Gastroesophageal sphincter (tissue), 4 donors: ENCODE measurements at regions not wholly inside any gene's neighbourhood (a gene's known extent, or its start where the extent isn't known, plus 50 kb on each side); places are given as distances from the start of the nearest gene placed in this dataset.

Experiments used
- ATAC-seq: fragments of 150-250 bp; one replicate; pipeline ENCODE4 v1.9.1; 2016; ENCODE audit warnings: mild to moderate bottlenecking, moderate library complexity
- H3K27ac ChIP-seq, 4 donors: fragments of 200-600 bp; sonication (generic) in 3 of 4; 1 replicate in 3 of 4; 2 replicates in 1 of 4; pipeline ENCODE4 v1.5.1; 2016 to 2019
- H3K27me3 ChIP-seq: fragments of 200-600 bp; sonication (generic); one replicate; pipeline ENCODE4 v1.5.1; 2019
- H3K36me3 ChIP-seq, 2 donors: fragments of 200-600 bp; sonication (generic); one replicate each; pipeline ENCODE4 v1.5.1; 2019; ENCODE audit warnings: control low read depth in 1 of 2
- H3K4me1 ChIP-seq, 3 donors: fragments of 200-600 bp; sonication (generic); 1 replicate in 2 of 3; 2 replicates in 1 of 3; pipeline ENCODE4 v1.5.1; 2016 to 2019; ENCODE audit warnings: control low read depth in 2 of 3
- H3K4me3 ChIP-seq, 2 donors: fragments of 200-600 bp; sonication (generic); one replicate each; pipeline ENCODE4 v1.5.1; 2019; ENCODE audit warnings: mild to moderate bottlenecking in 1 of 2, moderate library complexity in 1 of 2
- H3K9me3 ChIP-seq, 3 donors: fragments of 200-600 bp; sonication (generic); one replicate each; pipeline ENCODE4 v1.5.1; 2017 to 2019; ENCODE audit warnings: control low read depth in 2 of 3
- CTCF ChIP-seq, 4 experiments: fragments of 200-600 bp in 2 of 4; fragments of 450-650 bp in 2 of 4; sonication (generic) in 1 of 4; IDR thresholded peaks; one replicate each; pipeline ENCODE4 v1.5.1; 2017 to 2019; ENCODE audit warnings: antibody characterized with exemption in 4 of 4, mild to moderate bottlenecking in 2 of 4, moderate library complexity in 2 of 4
- EP300 ChIP-seq: sonication (generic); formaldehyde crosslinking; IDR thresholded peaks from one replicate; pipeline ENCODE4 v1.6.1; 2017; ENCODE audit warnings: antibody characterized with exemption, mild to moderate bottlenecking
- POLR2A ChIP-seq, 2 donors: fragments of 450-650 bp; IDR thresholded peaks; one replicate each; pipeline ENCODE4 v1.6.1; 2017; ENCODE audit warnings: antibody characterized with exemption in 2 of 2, mild to moderate bottlenecking in 2 of 2, moderate library complexity in 1 of 2
- POLR2AphosphoS5 ChIP-seq: sonication (generic); formaldehyde crosslinking; IDR thresholded peaks from one replicate; pipeline ENCODE4 v1.6.1; 2017; ENCODE audit warnings: antibody characterized with exemption
- WGBS, 2 donors: methylation state at CpG; one replicate each; pipeline ENCODE4 v1.1.5; 2018; ENCODE audit warnings: low coverage in 1 of 2; 5-methylcytosine and 5-hydroxymethylcytosine counted together

- no peaks in the 10 kb centered on the region for H3K27me3 ChIP-seq
- no peaks in the 10 kb centered on the region for H3K9me3 ChIP-seq
- H3K4me3 ChIP-seq: no peak overlapping the region
- no peak for TF ChIP-seq EP300
- no peak for TF ChIP-seq POLR2AphosphoS5
- TF ChIP-seq POLR2A (IDR thresholded peaks at IDR 0.05): no peak
- TF ChIP-seq CTCF (IDR thresholded peaks at IDR 0.05): no peak
- 25 to 60% methylated on average over 1 of the region's 2 CpGs for WGBS, 2 donors
- H3K4me1 ChIP-seq: no peaks in the 10 kb centered on the region
- H3K36me3 ChIP-seq: no peaks in the 10 kb centered on the region
- ATAC-seq: no peak
- H3K27ac ChIP-seq: no peak overlapping the region
These were observed 657.5 kb upstream of the WWC1 start for GRCh38 chr5:167633931-167634341.

- Histone ChIP-seq H3K36me3 (no peaks in the 10 kb centered on the region), H3K27me3 (no peaks in the 10 kb centered on the region), H3K27ac (no peak overlapping the region), H3K4me3 (no peak overlapping the region), H3K4me1 (no peaks in the 10 kb centered on the region), H3K9me3 (no peaks in the 10 kb centered on the region)
- no peak for ATAC-seq
- TF ChIP-seq CTCF (IDR thresholded peaks at IDR 0.05): no peak
- TF ChIP-seq EP300: no peak
- TF ChIP-seq POLR2A (IDR thresholded peaks at IDR 0.05): no peak
- TF ChIP-seq POLR2AphosphoS5: no peak
- WGBS, 2 donors: 14 to 33% methylated on average over 1 of the region's 1 CpG
These were observed 657.0 kb upstream of the WWC1 start for GRCh38 chr5:167634432-167634831.

GRCh38 chr5:167638816-167639215 is 652.6 kb upstream of the WWC1 start:
- Histone ChIP-seq H3K27ac (no peak overlapping the region), H3K4me1 (no peaks in the 10 kb centered on the region), H3K4me3 (no peak overlapping the region), H3K9me3 (no peaks in the 10 kb centered on the region), H3K27me3 (no peaks in the 10 kb centered on the region), H3K36me3 (no peaks in the 10 kb centered on the region)
- TF ChIP-seq CTCF (IDR thresholded peaks at IDR 0.05) (no peak), POLR2AphosphoS5 (no peak), EP300 (no peak), POLR2A (IDR thresholded peaks at IDR 0.05) (no peak)
- 66 to 81% methylated on average over 2 of the region's 2 CpGs for WGBS, 2 donors
- ATAC-seq: no peak

DNA sequence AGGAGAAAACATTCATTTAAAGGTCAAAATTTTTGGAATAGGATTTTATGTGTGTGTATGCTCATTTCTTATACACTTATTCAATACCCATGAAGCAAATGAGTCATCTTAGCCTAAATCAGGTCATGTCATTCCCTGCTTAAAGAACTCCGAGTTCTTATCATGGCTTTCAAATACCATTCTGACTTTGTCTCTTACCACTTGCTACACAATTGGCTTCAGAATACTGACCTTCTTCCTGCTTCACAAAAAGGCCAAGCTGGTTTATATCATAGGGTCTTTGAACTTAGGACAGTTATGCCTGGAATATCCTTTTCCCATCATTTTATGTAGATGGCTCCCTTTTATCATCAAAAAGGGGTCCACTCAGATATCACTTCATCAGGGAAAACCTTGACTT is 652.2 kb upstream of the WWC1 start:
- WGBS, 2 donors: 0 to 30% methylated on average over 1 of the region's 1 CpG
- Histone ChIP-seq H3K36me3 (no peaks in the 10 kb centered on the region), H3K27me3 (no peaks in the 10 kb centered on the region), H3K9me3 (no peaks in the 10 kb centered on the region), H3K4me1 (no peaks in the 10 kb centered on the region), H3K4me3 (no peak overlapping the region), H3K27ac (no peak overlapping the region)
- no peak for TF ChIP-seq POLR2A (IDR thresholded peaks at IDR 0.05)
- ATAC-seq: no peak

DNA sequence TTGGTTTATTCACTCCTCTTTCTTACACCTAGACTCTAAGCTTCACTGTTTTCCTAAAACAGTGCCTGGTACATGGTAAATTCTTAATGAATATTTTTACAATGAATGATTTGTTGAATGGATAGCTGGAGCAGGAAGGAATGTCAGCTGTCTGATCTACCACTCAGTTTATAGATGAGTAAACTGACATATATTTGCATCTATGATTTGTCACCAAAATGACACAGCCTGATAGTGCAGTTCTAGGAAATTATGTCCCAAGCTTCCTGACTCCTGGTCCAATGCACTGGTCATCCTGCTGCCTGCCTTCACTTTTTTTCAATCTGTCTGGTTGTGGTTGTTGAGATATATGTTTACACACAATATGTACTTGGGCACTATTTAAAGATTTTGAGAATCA is 651.7 kb upstream of the WWC1 start:
- H3K4me3 ChIP-seq: no peak overlapping the region
- no peak for ATAC-seq
- no peaks in the 10 kb centered on the region for H3K4me1 ChIP-seq
- H3K27me3 ChIP-seq: no peaks in the 10 kb centered on the region
- TF ChIP-seq EP300 (no peak), POLR2AphosphoS5 (no peak)
- H3K9me3 ChIP-seq: no peaks in the 10 kb centered on the region
- no peaks in the 10 kb centered on the region for H3K36me3 ChIP-seq
- H3K27ac ChIP-seq: no peak overlapping the region

DNA sequence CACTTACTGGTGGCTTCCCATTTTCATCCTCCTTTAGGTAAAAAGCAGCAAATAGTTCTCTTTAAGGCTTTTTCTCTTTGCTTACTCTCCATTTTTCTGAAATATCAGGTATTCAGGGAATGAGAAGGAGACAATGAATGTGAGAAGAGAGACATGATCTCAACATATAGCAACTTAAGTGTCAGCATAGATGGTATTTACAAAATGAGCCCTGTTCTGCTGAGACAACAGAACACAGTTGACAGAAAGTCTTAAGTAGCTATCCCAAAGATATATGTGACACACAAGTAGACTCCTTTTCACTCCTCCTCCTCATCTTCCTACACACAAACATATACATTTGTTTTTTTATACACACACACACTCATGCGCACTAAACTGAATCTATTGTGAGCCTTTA is 649.3 kb upstream of the WWC1 start:
- no peak for ATAC-seq
- no peak for TF ChIP-seq EP300
- TF ChIP-seq POLR2A (IDR thresholded peaks at IDR 0.05): no peak
- TF ChIP-seq POLR2AphosphoS5: no peak
- TF ChIP-seq CTCF (IDR thresholded peaks at IDR 0.05): no peak
- Histone ChIP-seq H3K27me3 (no peaks in the 10 kb centered on the region), H3K36me3 (no peaks in the 10 kb centered on the region), H3K27ac (no peak overlapping the region), H3K4me1 (no peaks in the 10 kb centered on the region), H3K9me3 (no peaks in the 10 kb centered on the region), H3K4me3 (no peak overlapping the region)
- WGBS, 2 donors: 81 to 90% methylated on average over 1 of the region's 1 CpG
